Embryonic facial prominence (tissue), 1 donor: ENCODE measurements at regions not wholly inside any gene's neighbourhood (a gene's known extent, or its start where the extent isn't known, plus 50 kb on each side); places are given as distances from the start of the nearest gene placed in this dataset.
"Not testable (repeated sequence)": the region's sequence is repeated elsewhere in the genome, so short reads cannot be mapped to it uniquely, and the experiment has no call there.

Source experiments
- DNase-seq: peaks from one replicate; pipeline ENCODE4 v3.0.0-alpha.2; 2016; ENCODE audit errors: extremely low spot score

- no peak for DNase-seq
These were observed 114.2 kb downstream of the DHRS2 start for GRCh38 chr14:23750357-23750756.

- DNase-seq: no peak
These were observed 115.5 kb downstream of the DHRS2 start for GRCh38 chr14:23751616-23752015.

- peak; percentile 4 for DNase-seq
These were observed 127.2 kb downstream of the DHRS2 start for GRCh38 chr14:23763394-23763793.

- DNase-seq: no peak
These were observed 130.7 kb downstream of the DHRS2 start for GRCh38 chr14:23766737-23767401.

GRCh38 chr14:23769221-23769728 lies 133.1 kb downstream of the DHRS2 start:
- not testable (repeated sequence) for DNase-seq

- DNase-seq: no peak
These were observed 137.8 kb downstream of the DHRS2 start for GRCh38 chr14:23773981-23774380.

GRCh38 chr14:23776296-23776695 lies 140.1 kb downstream of the DHRS2 start:
- DNase-seq: no peak

- DNase-seq: no peak
These were observed 149.0 kb downstream of the DHRS2 start for GRCh38 chr14:23785208-23785607.

- no peak for DNase-seq
These were observed 151.3 kb downstream of the DHRS2 start for GRCh38 chr14:23787436-23787835.

- no peak for DNase-seq
These were observed 153.5 kb downstream of the DHRS2 start for GRCh38 chr14:23789696-23790095.

GRCh38 chr14:23793532-23793931 lies 157.4 kb downstream of the DHRS2 start:
- no peak for DNase-seq

GRCh38 chr14:23800811-23801210 lies 152.8 kb upstream of the DHRS4 start:
- DNase-seq: no peak

GRCh38 chr14:23801766-23802165 lies 151.8 kb upstream of the DHRS4 start:
- DNase-seq: no peak

GRCh38 chr14:23804817-23805216 lies 148.8 kb upstream of the DHRS4 start:
- DNase-seq: no peak

- DNase-seq: no peak
These were observed 147.8 kb upstream of the DHRS4 start for GRCh38 chr14:23805761-23806160.

GRCh38 chr14:23814527-23815256 lies 138.9 kb upstream of the DHRS4 start:
- DNase-seq: no peak

- DNase-seq: no peak
These were observed 137.2 kb upstream of the DHRS4 start for GRCh38 chr14:23816371-23816770.

GRCh38 chr14:23817164-23817767 lies 136.3 kb upstream of the DHRS4 start:
- DNase-seq: no peak

- DNase-seq: no peak
These were observed 126.3 kb upstream of the DHRS4 start for GRCh38 chr14:23827100-23827892.

GRCh38 chr14:23828001-23828400 lies 125.6 kb upstream of the DHRS4 start:
- DNase-seq: no peak

GRCh38 chr14:23828616-23829015 lies 125.0 kb upstream of the DHRS4 start:
- DNase-seq: no peak
